Activated naive CD4-positive, alpha-beta T cell treated with anti-CD3 and anti-CD28 coated beads, Interleukin-2, amount 50 U/mL, for 24 hours (primary cell): ENCODE measurements at regions not wholly inside any gene's neighbourhood (a gene's known extent, or its start where the extent isn't known, plus 50 kb on each side); places are given as distances from the start of the nearest gene placed in this dataset.

Experiments used
- H3K27ac Mint-ChIP-seq: one replicate; pipeline ENCODE4 v1.8.0; 2021; ENCODE audit warnings: mild to moderate bottlenecking, mixed read lengths
- H3K27me3 Mint-ChIP-seq: one replicate; pipeline ENCODE4 v1.8.0; 2021; ENCODE audit warnings: mixed read lengths
- H3K36me3 Mint-ChIP-seq: one replicate; pipeline ENCODE4 v1.8.0; 2021; ENCODE audit warnings: mixed read lengths
- H3K4me1 Mint-ChIP-seq: one replicate; pipeline ENCODE4 v1.8.0; 2021; ENCODE audit warnings: mixed read lengths
- H3K4me3 Mint-ChIP-seq: one replicate; pipeline ENCODE4 v1.8.0; 2021; ENCODE audit warnings: mild to moderate bottlenecking, mixed read lengths
- H3K9me3 Mint-ChIP-seq: one replicate; pipeline ENCODE4 v1.8.0; 2021; ENCODE audit warnings: mixed read lengths

DNA sequence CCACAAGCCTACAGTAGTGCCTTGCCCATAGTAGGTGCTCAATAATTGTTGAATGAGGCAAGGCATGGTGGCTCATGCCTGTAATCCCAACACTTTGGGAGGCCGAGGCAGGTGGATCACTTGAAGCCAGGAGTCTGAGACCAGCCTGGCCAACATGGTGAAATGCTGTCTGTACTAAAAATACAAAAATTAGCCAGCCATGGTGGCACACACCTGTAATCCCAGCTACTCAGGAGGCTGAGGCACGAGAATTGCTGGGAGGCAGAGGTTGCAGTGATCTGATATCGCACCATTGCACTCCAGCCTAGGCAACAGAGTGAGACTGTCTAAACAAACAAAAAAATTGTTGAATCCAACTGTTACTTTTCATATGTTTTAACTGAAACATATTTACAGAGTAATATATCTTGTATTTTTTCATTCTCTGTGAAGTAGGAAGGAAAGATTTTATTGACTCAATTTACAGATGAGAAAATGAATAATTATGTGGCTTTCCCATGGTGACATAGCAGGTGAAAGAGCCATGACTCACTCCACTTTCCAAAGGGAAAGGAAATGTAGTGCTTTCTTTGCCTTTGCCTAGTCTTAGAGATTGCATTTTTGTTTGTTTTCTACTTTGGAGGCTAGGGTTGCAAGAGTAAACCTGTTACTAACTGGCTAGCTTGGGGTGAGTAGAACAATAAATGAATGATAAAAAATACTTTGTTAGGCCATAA, 95.4 kb upstream of the SLC38A4 start:
- H3K4me1 Mint-ChIP-seq, result no peaks in the 10 kb centered on the region
- H3K27ac Mint-ChIP-seq, result no peak overlapping the region
- H3K4me3 Mint-ChIP-seq, result no peak overlapping the region
- H3K36me3 Mint-ChIP-seq, result no peaks in the 10 kb centered on the region
- no peaks in the 10 kb centered on the region for H3K9me3 Mint-ChIP-seq
- peaks cover 3% of the 10 kb centered on the region for H3K27me3 Mint-ChIP-seq

DNA sequence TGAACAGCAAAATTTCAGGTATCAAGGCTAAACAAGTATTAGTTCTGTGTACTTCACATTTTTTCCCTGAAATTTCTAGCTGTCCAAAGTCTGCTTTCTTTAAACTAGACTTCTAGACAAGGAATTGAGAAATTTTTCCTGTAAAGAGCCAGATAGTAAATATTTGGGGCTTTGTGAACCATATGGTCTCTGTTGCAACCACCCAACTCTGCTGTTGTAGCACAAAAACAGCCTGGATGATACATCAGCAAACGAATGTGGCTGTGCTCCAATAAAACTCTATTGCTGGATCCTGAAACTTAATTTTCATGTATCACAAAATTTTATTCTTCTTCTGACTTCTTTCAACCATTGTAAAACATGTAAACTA, 96.0 kb upstream of the SLC38A4 start:
- Mint-ChIP-seq H3K4me1 (no peaks in the 10 kb centered on the region), H3K4me3 (no peak overlapping the region), H3K9me3 (no peaks in the 10 kb centered on the region), H3K27me3 (peaks cover 3% of the 10 kb centered on the region), H3K36me3 (no peaks in the 10 kb centered on the region), H3K27ac (no peak overlapping the region)

DNA sequence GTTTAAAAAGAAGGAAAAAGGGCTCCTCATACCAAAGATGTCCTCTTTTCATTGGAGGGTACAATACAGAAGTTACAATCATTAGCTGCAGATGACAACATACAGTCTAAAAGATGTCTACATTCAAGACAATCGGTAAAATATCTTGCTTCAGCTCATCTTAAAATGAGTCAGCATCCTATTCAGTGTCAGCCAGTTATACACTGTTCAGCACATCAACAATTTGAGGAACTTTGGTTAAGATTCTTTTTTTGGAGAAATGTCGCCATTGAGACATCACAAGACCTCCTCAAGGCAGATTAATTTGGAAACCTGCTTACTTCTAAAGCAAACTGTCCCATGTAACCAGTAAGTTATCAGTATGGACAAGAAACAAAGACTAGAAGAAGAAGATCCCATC, 100.7 kb upstream of the SLC38A4 start:
- H3K36me3 Mint-ChIP-seq, result no peaks in the 10 kb centered on the region
- H3K4me1 Mint-ChIP-seq, result no peaks in the 10 kb centered on the region
- H3K9me3 Mint-ChIP-seq, result no peaks in the 10 kb centered on the region
- H3K27ac Mint-ChIP-seq, result no peak overlapping the region
- peaks cover 3% of the 10 kb centered on the region for H3K27me3 Mint-ChIP-seq
- no peak overlapping the region for H3K4me3 Mint-ChIP-seq

DNA sequence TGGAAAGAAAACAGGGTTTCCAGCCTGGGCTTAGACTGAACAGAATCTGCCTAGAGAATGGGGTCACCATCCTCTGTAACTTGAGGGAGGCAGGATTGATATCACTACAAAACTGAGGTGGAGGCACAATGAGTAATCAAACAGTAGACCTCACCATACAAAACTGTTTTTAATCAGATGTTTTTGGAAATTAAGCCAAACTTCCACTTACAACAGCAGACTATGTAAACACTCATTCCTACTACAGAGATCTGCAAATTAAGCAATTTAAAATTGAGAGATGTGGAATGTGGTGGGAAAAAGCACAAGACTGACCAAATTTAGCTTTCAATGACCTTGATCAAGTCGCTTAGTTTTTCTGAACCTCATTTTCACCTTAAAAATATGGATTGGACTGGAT, 104.3 kb upstream of the SLC38A4 start:
- Mint-ChIP-seq H3K27me3 (peaks cover under 1% of the 10 kb centered on the region), H3K9me3 (no peaks in the 10 kb centered on the region)

DNA sequence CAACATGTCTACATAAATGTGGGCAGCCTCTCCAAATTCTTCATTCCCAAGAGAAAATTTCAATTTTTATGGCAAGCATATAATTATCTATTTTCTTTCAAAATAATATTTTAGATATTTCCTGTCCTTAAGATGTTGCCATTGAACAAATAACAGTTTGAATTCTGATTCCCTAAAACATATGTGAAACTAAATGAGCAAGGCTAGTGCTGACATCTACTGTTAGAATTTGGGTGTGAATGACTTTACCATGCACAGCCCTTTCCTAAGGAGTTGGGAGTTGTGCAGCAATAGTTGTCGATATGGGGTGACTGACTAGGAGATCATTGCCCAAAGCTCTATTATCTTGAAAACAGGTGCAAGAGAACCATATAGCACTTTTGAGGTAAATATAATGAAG, 108.2 kb upstream of the SLC38A4 start:
- Mint-ChIP-seq H3K27me3 (no peaks in the 10 kb centered on the region), H3K4me3 (no peak overlapping the region), H3K9me3 (no peaks in the 10 kb centered on the region), H3K36me3 (no peaks in the 10 kb centered on the region), H3K27ac (no peak overlapping the region), H3K4me1 (peaks cover 3% of the 10 kb centered on the region)

More for the DNA sequence above, 104.3 kb upstream of the SLC38A4 start:
- peaks cover 3% of the 10 kb centered on the region for H3K4me1 Mint-ChIP-seq
- H3K36me3 Mint-ChIP-seq, result no peaks in the 10 kb centered on the region
- no peak overlapping the region for H3K27ac Mint-ChIP-seq
- no peak overlapping the region for H3K4me3 Mint-ChIP-seq

DNA sequence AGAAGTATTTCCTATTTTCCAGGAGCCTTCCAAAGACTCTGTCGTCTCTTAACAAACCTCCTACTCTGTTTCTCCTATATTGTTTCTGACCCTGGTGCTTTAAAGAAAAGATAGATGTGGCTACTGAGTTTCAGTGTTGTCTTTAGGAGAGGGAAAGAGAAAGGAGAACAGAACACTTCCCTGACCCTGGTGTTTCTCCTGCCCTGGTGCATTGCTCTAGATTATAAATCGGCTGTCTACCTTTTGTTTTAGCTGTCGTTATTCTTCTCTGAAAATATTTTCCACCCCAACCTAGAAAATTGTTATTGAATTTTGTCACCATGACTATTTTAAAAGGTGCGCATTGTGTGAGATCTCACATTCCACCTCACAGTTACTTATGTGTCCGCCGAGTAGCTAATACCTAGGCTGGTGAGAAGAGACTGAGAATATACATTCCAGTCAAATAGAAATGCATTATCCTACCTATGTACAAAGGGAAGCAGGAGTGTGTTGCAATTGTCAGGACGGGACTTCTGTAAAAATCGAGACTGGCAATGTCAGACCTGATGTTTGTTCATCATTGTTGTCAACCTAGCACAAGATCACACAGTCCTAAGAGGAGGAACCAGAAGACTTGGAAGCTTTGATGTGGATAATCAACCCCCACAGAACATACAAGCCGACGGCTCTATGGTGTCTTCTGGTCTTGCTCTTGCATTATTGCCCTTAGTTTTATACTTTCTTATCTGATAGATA, 108.7 kb upstream of the SLC38A4 start:
- no peaks in the 10 kb centered on the region for H3K9me3 Mint-ChIP-seq
- no peak overlapping the region for H3K4me3 Mint-ChIP-seq
- H3K27me3 Mint-ChIP-seq, result no peaks in the 10 kb centered on the region
- no peak overlapping the region for H3K27ac Mint-ChIP-seq
- no peaks in the 10 kb centered on the region for H3K36me3 Mint-ChIP-seq
- peaks cover 3% of the 10 kb centered on the region for H3K4me1 Mint-ChIP-seq

DNA sequence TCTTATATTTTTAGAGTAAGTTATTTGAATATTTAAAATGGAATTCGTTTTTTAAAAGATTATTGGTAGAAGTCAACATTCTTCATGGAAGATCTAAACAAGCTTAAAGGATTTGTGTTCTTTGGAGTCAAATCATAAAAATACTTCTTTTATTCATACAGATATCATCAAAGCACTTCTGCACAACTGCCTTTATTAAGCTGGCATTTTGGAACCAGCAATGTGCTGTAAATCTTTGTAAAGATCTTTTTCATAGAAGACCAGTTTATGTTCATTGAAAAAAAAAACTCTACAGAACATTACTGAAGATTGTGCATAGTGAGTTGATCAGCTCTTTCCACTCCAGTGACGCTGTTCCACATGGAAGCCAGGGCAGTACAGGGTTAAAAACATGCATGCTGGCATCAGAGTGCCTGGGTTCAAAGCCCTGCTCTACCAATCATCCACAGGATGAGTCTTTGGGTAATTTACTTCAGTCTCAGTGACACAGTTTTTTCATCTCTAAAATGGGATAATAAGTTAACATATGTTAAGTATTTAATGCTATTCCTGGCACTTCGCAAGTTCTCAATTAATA, 109.6 kb upstream of the SLC38A4 start:
- no peaks in the 10 kb centered on the region for H3K27me3 Mint-ChIP-seq
- no peaks in the 10 kb centered on the region for H3K9me3 Mint-ChIP-seq
- H3K4me1 Mint-ChIP-seq, result peaks cover 3% of the 10 kb centered on the region
- H3K36me3 Mint-ChIP-seq, result no peaks in the 10 kb centered on the region
- H3K4me3 Mint-ChIP-seq, result no peak overlapping the region
- no peak overlapping the region for H3K27ac Mint-ChIP-seq

DNA sequence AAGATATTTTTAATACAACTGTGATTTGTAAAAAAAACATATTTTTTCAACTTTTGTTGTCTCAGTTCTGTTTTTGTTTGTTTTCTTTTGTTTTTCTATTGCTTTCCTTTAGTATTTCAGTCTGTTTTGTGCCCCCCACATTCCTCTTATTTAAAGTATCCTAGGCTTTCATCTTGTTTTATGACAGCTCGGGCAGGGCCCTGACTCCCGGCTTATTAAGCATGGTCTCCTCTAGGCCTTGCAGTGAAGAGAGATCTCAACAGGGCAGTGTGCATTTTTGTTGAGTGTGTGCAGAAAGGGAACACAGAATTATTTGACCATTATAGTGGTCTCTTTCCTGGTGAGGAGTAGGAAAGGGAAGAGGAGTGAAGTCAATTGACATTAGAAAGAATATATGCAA, 110.2 kb upstream of the SLC38A4 start:
- Mint-ChIP-seq H3K27ac (no peak overlapping the region), H3K27me3 (no peaks in the 10 kb centered on the region), H3K36me3 (no peaks in the 10 kb centered on the region), H3K4me3 (no peak overlapping the region), H3K9me3 (no peaks in the 10 kb centered on the region), H3K4me1 (peaks cover 3% of the 10 kb centered on the region)

DNA sequence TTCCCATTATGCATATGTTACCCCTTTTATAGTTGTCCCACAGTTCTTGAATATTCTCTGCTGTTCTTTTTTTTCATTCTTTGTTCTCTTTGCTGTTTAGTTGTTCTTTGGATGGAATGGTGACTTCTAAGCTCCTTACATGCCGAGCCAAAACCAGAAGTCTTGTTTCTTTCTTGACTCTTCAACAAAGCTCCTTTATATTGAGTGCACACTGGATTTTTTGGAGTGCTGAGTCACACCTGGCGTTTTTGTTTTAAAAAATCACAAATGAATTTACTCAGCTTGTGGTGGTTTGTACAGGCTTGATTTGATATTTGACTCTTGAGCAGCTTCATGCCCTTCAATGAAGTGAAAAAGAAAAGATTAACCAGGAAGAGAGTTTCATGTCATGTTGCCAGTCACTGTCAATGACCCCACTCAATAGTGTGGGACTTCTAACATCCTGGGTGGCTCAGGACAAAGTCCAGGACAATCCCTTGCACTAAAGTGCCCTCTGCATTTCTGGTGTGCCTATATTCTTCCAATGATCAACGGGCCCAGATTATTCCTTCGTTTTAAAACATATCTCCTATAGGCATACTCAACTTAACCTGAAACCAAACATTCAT, 112.4 kb upstream of the SLC38A4 start:
- no peaks in the 10 kb centered on the region for H3K27me3 Mint-ChIP-seq
- H3K36me3 Mint-ChIP-seq, result no peaks in the 10 kb centered on the region
- peaks cover 3% of the 10 kb centered on the region for H3K4me1 Mint-ChIP-seq
- no peaks in the 10 kb centered on the region for H3K9me3 Mint-ChIP-seq
- H3K4me3 Mint-ChIP-seq, result no peak overlapping the region
- no peak overlapping the region for H3K27ac Mint-ChIP-seq

DNA sequence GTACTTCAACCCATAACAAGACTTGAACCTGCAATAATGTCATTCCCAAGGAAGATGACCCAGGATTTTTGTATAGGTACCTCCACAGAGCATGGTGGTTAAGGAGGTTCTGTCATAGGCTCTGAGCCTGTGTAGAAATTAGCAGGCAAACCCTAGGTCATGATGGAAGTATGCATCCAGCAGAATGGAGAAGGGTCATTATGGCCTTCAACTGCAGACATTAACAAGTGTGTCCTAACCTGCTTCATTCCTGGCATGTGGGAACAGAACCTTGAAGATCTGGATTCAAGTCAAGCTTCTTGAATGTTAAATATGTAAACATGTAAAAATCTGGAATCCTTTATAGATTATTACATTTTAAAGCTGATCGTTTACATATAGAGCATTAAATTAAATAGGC, 116.2 kb upstream of the SLC38A4 start:
- no peaks in the 10 kb centered on the region for H3K27me3 Mint-ChIP-seq
- no peak overlapping the region for H3K4me3 Mint-ChIP-seq
- H3K27ac Mint-ChIP-seq, result no peak overlapping the region
- no peaks in the 10 kb centered on the region for H3K4me1 Mint-ChIP-seq
- no peaks in the 10 kb centered on the region for H3K36me3 Mint-ChIP-seq
- H3K9me3 Mint-ChIP-seq, result no peaks in the 10 kb centered on the region

DNA sequence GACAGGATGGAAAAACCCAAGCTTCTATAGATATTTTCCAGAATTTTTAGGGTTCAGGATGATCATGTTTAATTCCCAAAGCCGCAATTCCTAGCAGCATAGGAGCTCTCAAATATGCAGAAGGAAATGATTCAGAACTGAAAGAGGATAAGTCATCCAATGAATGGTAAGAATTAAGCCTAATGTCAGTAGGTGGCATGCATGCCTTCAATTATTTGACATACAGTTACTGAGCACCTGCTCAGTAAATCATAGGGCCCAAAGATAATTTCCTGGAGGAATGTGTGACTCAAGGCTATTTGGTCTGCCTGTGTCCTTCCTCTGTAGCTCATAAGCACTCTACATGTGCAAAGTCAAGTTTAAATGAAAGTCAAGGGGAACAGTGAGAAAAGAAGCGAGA, 116.8 kb upstream of the SLC38A4 start:
- Mint-ChIP-seq H3K9me3 (no peaks in the 10 kb centered on the region), H3K4me3 (no peak overlapping the region), H3K27ac (no peak overlapping the region), H3K27me3 (no peaks in the 10 kb centered on the region), H3K36me3 (no peaks in the 10 kb centered on the region), H3K4me1 (no peaks in the 10 kb centered on the region)

DNA sequence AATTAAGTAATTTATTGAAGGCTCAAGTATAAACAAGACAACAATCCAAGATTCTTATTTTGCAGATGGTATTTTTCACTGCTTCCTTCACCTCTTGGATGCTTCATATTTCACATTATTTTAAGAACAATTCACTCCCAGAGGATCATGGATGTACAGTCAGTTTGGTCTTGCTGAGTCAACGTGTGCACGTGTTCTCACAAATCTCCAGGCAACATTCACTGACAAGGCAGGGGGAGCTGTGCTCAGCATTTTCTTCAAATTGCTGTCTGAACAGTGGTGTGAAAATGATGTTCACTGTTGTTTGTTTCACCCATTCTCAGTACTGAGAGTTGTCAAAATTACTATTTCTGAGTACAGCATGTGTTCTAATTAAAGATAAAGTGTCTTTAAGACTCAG, 118.3 kb upstream of the SLC38A4 start:
- Mint-ChIP-seq H3K27ac (no peak overlapping the region), H3K4me1 (no peaks in the 10 kb centered on the region), H3K36me3 (no peaks in the 10 kb centered on the region), H3K4me3 (no peak overlapping the region), H3K9me3 (no peaks in the 10 kb centered on the region), H3K27me3 (no peaks in the 10 kb centered on the region)

DNA sequence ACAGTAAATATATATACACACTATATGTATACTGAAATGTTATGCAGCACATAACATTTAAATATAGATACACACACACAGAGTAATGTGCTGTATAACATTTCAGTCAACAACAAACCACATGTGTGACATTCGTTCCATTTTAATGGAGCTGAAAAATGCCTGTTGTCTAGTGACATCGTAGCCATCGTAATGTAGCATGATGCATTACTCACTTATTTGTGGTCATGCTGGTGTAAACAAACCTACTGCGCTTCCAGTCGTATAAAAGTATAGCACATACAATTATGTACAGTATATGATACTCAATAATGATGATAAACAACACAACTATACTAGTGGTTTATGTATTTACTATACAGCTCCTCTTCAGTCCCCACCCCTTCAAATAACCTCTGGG, 119.0 kb upstream of the SLC38A4 start:
- H3K4me1 Mint-ChIP-seq, result no peaks in the 10 kb centered on the region
- no peak overlapping the region for H3K27ac Mint-ChIP-seq
- no peaks in the 10 kb centered on the region for H3K27me3 Mint-ChIP-seq
- no peaks in the 10 kb centered on the region for H3K36me3 Mint-ChIP-seq
- no peaks in the 10 kb centered on the region for H3K9me3 Mint-ChIP-seq
- H3K4me3 Mint-ChIP-seq, result no peak overlapping the region

DNA sequence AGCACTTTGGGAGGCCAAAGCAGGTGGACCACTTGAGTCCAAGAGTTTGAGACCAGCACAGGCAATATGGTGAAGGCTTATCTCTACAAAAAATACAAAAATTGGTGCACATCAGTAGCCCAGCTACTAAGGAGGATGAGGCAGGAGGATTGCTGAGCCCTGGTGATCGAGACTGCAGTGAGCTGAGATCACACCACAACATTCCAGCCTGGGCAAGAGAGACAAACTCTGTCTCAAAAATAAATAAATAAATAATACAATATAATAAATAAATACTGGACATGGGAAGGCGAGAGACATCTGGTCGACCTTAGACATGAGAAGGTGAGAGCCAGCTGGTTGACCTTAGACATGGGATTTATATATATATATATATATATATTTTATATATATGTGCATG, 119.8 kb upstream of the SLC38A4 start:
- Mint-ChIP-seq H3K9me3 (no peaks in the 10 kb centered on the region), H3K27ac (no peak overlapping the region), H3K4me1 (no peaks in the 10 kb centered on the region), H3K36me3 (no peaks in the 10 kb centered on the region), H3K27me3 (no peaks in the 10 kb centered on the region), H3K4me3 (no peak overlapping the region)

DNA sequence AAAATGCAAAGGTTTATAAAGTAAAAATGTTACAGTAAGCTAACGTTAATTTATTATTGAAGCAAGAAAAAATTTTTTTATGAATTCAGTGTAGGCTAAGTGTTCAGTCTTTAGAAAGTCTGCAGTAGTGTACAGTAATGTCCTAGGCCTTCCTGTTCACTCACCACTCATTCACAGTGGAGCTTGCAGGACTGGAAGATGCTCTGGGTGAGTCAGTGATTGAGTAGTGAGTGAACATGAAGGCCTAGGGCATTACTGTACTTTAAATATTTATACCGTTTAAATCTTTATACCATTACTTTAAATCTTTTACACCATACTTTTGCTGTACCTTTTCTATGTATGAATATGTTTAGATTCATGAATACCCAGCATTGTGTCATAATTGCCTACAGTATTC, 120.3 kb upstream of the SLC38A4 start:
- Mint-ChIP-seq H3K36me3 (no peaks in the 10 kb centered on the region), H3K9me3 (no peaks in the 10 kb centered on the region), H3K27me3 (no peaks in the 10 kb centered on the region), H3K4me3 (no peak overlapping the region), H3K4me1 (no peaks in the 10 kb centered on the region), H3K27ac (no peak overlapping the region)

DNA sequence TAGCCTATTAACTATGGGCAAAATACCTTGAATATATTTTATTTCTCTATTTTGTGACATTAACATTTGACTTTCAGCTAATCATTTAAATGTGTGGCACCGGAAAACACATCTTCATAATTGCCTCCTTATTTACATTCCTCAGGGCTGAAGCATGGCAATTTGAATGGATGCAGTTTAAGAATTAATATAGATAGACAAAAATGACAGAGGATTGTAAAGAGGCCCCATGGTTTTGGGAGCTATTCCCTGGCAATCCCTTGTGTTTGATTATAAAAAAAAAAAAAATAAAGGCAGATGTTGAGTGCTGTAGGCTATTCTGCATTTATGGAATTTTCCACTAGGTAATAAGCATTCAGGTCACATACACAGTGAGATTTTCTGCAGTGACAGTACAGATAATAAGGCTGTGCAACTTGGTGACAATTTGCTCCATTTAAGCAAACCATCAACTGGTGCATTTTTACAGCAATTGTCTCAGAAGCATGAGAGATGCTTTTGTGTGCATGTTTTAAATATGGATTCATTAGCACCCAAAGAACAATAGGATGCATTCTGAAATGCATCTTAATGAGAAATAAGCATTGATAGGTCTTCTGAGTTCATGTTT, 123.2 kb upstream of the SLC38A4 start:
- Mint-ChIP-seq H3K4me1 (no peaks in the 10 kb centered on the region), H3K4me3 (no peak overlapping the region), H3K9me3 (no peaks in the 10 kb centered on the region), H3K27ac (no peak overlapping the region), H3K36me3 (no peaks in the 10 kb centered on the region), H3K27me3 (peaks cover 5% of the 10 kb centered on the region)
